ENCODE measurements at regions not wholly inside any gene's neighbourhood (a gene's known extent, or its start where the extent isn't known, plus 50 kb on each side); places are given as distances from the start of the nearest gene placed in this dataset.
"Not testable (repeated sequence)": the region's sequence is repeated elsewhere in the genome, so short reads cannot be mapped to it uniquely, and the experiment has no call there.

- DNase-seq = no peak
Measured at GRCh38 chr6:56904068-56904467, 50.8 kb upstream of the BEND6 start.

GRCh38 chr6:56902641-56903464 is 52.1 kb upstream of the BEND6 start:
- peak; percentile 19 for DNase-seq

GRCh38 chr6:56900784-56901183 is 54.1 kb upstream of the BEND6 start:
- no peak for DNase-seq

GRCh38 chr6:56899753-56900152 is 55.2 kb upstream of the BEND6 start:
- no peak for DNase-seq

- DNase-seq = no peak
Measured at GRCh38 chr6:56899311-56899710, 55.6 kb upstream of the BEND6 start.

GRCh38 chr6:56897789-56898529 is 56.9 kb upstream of the BEND6 start:
- DNase-seq = no peak

- DNase-seq = no peak
Measured at GRCh38 chr6:56891754-56892153, 63.2 kb upstream of the BEND6 start.

- no peak for DNase-seq
Measured at GRCh38 chr6:56890683-56891429, 64.1 kb upstream of the BEND6 start.

GRCh38 chr6:56890066-56890465 is 64.8 kb upstream of the BEND6 start:
- no peak for DNase-seq

- DNase-seq = no peak
Measured at GRCh38 chr6:56889492-56889891, 65.4 kb upstream of the BEND6 start.

- no peak for DNase-seq
Measured at GRCh38 chr6:56888687-56889086, 66.2 kb upstream of the BEND6 start.

GRCh38 chr6:56887086-56887485 is 67.8 kb upstream of the BEND6 start:
- DNase-seq = no peak

GRCh38 chr6:56877922-56878321 is 77.0 kb upstream of the BEND6 start:
- DNase-seq = no peak

- no peak for DNase-seq
Measured at GRCh38 chr6:56875961-56876360, 78.9 kb upstream of the BEND6 start.

GRCh38 chr6:56875523-56875922 is 79.4 kb upstream of the BEND6 start:
- DNase-seq = no peak

GRCh38 chr6:56874328-56874727 is 80.6 kb upstream of the BEND6 start:
- DNase-seq = no peak

GRCh38 chr6:56870053-56870452 is 84.9 kb upstream of the BEND6 start:
- DNase-seq = not testable (repeated sequence)

- DNase-seq = no peak
Measured at GRCh38 chr6:56869346-56869745, 85.6 kb upstream of the BEND6 start.

- DNase-seq = no peak
Measured at GRCh38 chr6:56868687-56869086, 86.2 kb upstream of the BEND6 start.

GRCh38 chr6:56866917-56867522 is 87.9 kb upstream of the BEND6 start:
- DNase-seq = no peak

- DNase-seq = no peak
Measured at GRCh38 chr6:56865081-56865875, 89.6 kb upstream of the BEND6 start.

GRCh38 chr6:56864171-56864616 is 90.7 kb upstream of the BEND6 start:
- no peak for DNase-seq

Measured in NCI-H1092 treated with DMSO at 0.1 percent for 48 hours (cell line).